Suprapubic skin (tissue), 3 donors: ENCODE measurements at regions not wholly inside any gene's neighbourhood (a gene's known extent, or its start where the extent isn't known, plus 50 kb on each side); places are given as distances from the start of the nearest gene placed in this dataset.

Source experiments
- POLR2A ChIP-seq, 2 donors: fragments of 450-650 bp; IDR thresholded peaks; one replicate each; pipeline ENCODE4 v1.6.1; 2017; ENCODE audit warnings: antibody characterized with exemption in 2 of 2, mild to moderate bottlenecking in 2 of 2, moderate library complexity in 2 of 2
- TF ChIP-seq, protein P1 (sequence below), 2 donors: fragments of 200-600 bp in 1 of 2; fragments of 450-650 bp in 1 of 2; sonication (generic) in 1 of 2; IDR thresholded peaks; one replicate each; pipeline ENCODE4 v1.5.1; 2016 to 2019; ENCODE audit warnings: antibody characterized with exemption in 2 of 2, mild to moderate bottlenecking in 1 of 2, moderate library complexity in 1 of 2

DNA sequence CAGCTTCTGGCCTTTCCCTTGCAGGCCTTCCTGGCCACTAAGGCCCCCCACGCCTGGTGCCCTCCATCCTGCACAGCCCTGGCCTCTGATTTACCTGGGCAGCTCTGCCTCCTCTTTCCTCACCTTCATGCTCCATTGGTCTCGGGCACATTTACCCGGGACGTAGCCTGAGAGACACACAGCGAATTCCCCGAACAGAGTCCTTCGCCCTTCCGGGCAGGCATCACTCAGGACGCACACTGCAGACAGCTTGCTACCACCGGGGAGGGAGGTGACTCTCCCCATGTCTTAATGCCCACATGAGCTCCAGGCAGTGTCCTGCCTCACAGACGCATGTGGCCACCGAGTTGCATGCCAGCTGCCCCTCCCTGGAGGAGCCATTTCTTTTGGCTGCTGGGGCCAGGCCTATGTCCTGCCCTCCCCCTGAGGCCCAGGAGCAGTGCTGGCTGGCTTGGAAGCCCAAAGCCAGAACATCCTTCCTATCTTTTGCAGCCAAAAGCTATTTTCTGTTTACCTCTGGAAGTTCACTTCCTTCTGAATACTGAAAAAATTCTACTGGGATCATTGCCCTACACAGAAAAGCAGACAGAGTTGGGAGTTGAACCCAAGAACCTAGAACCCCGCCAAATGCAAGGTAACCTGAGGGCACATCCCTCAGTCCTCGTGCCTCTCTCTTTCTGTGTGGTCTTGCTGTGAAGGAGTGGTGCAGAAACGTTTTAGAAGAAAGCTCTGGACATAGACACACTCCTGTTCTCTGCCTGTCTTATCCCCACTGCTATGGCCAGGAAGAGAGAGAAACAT, 209.5 kb downstream of the TOMM20 start:
- TF ChIP-seq POLR2A (IDR thresholded peaks at IDR 0.05), result no peak
- TF ChIP-seq, protein P1, sequence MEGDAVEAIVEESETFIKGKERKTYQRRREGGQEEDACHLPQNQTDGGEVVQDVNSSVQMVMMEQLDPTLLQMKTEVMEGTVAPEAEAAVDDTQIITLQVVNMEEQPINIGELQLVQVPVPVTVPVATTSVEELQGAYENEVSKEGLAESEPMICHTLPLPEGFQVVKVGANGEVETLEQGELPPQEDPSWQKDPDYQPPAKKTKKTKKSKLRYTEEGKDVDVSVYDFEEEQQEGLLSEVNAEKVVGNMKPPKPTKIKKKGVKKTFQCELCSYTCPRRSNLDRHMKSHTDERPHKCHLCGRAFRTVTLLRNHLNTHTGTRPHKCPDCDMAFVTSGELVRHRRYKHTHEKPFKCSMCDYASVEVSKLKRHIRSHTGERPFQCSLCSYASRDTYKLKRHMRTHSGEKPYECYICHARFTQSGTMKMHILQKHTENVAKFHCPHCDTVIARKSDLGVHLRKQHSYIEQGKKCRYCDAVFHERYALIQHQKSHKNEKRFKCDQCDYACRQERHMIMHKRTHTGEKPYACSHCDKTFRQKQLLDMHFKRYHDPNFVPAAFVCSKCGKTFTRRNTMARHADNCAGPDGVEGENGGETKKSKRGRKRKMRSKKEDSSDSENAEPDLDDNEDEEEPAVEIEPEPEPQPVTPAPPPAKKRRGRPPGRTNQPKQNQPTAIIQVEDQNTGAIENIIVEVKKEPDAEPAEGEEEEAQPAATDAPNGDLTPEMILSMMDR (IDR thresholded peaks at IDR 0.05), result no peak
